GM23338 (cell line): ENCODE measurements at regions not wholly inside any gene's neighbourhood (a gene's known extent, or its start where the extent isn't known, plus 50 kb on each side); places are given as distances from the start of the nearest gene placed in this dataset.

ENCODE experiments used
- ATAC-seq: fragments of 200-7000 bp; cut with Tn5 transposase; 3 replicates; pipeline ENCODE4 v1.9.1; 2020
- DNase-seq: peaks from one replicate; pipeline ENCODE4 v3.0.0-alpha.2; 2015; ENCODE audit warnings: low spot score
- H2AFZ ChIP-seq: fragments of 200-600 bp; sonication (generic); 2 replicates; pipeline ENCODE4 v1.8.0; 2016; ENCODE audit warnings: antibody characterized with exemption, mild to moderate bottlenecking, moderate library complexity
- H3F3A ChIP-seq: fragments of 200-600 bp; sonication (generic); replicated peaks from 2 replicates; pipeline ENCODE4 v1.8.0; 2017; ENCODE audit warnings: antibody characterized with exemption, mixed run types, low read depth
- H3K27ac ChIP-seq: fragments of 200-600 bp; sonication (generic); 2 replicates; pipeline ENCODE4 v1.6.1; 2016; ENCODE audit warnings: low read depth
- H3K27me3 ChIP-seq: fragments of 200-600 bp; sonication (generic); 2 replicates; pipeline ENCODE4 v1.8.0; 2016; ENCODE audit warnings: mild to moderate bottlenecking, mixed run types, moderate library complexity; ENCODE audit not compliant: insufficient read depth
- H3K36me3 ChIP-seq: fragments of 200-600 bp; sonication (generic); 2 replicates; pipeline ENCODE4 v1.8.0; 2016; ENCODE audit warnings: mild to moderate bottlenecking; ENCODE audit not compliant: insufficient read depth
- H3K4me1 ChIP-seq: fragments of 200-600 bp; sonication (generic); 2 replicates; pipeline ENCODE4 v1.8.0; 2016; ENCODE audit warnings: mild to moderate bottlenecking, moderate library complexity; ENCODE audit not compliant: insufficient read depth
- H3K4me2 ChIP-seq: fragments of 200-600 bp; sonication (generic); 2 replicates; pipeline ENCODE4 v1.7.1; 2017; ENCODE audit warnings: mixed run types
- H3K4me3 ChIP-seq: fragments of 200-600 bp; sonication (generic); 2 replicates; pipeline ENCODE4 v1.6.1; 2016; ENCODE audit warnings: mixed run types
- H3K79me2 ChIP-seq: fragments of 200-600 bp; sonication (generic); replicated peaks from 2 replicates; pipeline ENCODE4 v1.8.0; 2017; ENCODE audit warnings: mild to moderate bottlenecking; ENCODE audit not compliant: insufficient read depth
- H3K9me2 ChIP-seq: fragments of 200-600 bp; sonication (generic); 2 replicates; pipeline ENCODE4 v1.8.0; 2017; ENCODE audit not compliant: insufficient read depth
- H4K20me1 ChIP-seq: fragments of 200-600 bp; sonication (generic); replicated peaks from 2 replicates; pipeline ENCODE4 v1.8.0; 2017; ENCODE audit warnings: mild to moderate bottlenecking; ENCODE audit not compliant: insufficient read depth
- H3K27ac Mint-ChIP-seq: 2 replicates; pipeline ENCODE4 v1.8.0; 2020; ENCODE audit warnings: inconsistent platforms, mild to moderate bottlenecking, moderate library complexity, mixed read lengths
- H3K27me3 Mint-ChIP-seq: 3 replicates; pipeline ENCODE4 v1.8.0; 2022; ENCODE audit warnings: low read depth, mild to moderate bottlenecking, moderate library complexity, mixed read lengths, inconsistent platforms; ENCODE audit not compliant: insufficient read depth, poor library complexity
- H3K36me3 Mint-ChIP-seq: 3 replicates; pipeline ENCODE4 v1.8.0; 2021; ENCODE audit warnings: low read depth, mild to moderate bottlenecking, inconsistent platforms, moderate library complexity, mixed read lengths
- H3K4me1 Mint-ChIP-seq: 3 replicates; pipeline ENCODE4 v1.8.0; 2020; ENCODE audit warnings: mild to moderate bottlenecking, inconsistent platforms, mixed read lengths
- H3K4me3 Mint-ChIP-seq: 3 replicates; pipeline ENCODE4 v1.8.0; 2021; ENCODE audit warnings: moderate library complexity, mild to moderate bottlenecking, inconsistent platforms, mixed read lengths
- H3K9me3 Mint-ChIP-seq: 3 replicates; pipeline ENCODE4 v1.8.0; 2020; ENCODE audit warnings: moderate library complexity, mild to moderate bottlenecking, inconsistent platforms, mixed read lengths
- CREB1 ChIP-seq: fragments of 250-450 bp; sonication (Bioruptor Pico); IDR thresholded peaks from 2 replicates; pipeline ENCODE4 v1.5.0; 2020; ENCODE audit warnings: low read depth, mild to moderate bottlenecking, moderate library complexity
- NANOG ChIP-seq: IDR thresholded peaks from 2 replicates; pipeline ENCODE4 v1.6.1; 2016; ENCODE audit warnings: antibody characterized with exemption, borderline replicate concordance
- STAT1 ChIP-seq: IDR thresholded peaks from one replicate; pipeline ENCODE4 v1.6.1; 2016; ENCODE audit warnings: antibody characterized with exemption; ENCODE audit not compliant: unreplicated experiment
- ZNF114 ChIP-seq: fragments of 250-450 bp; sonication (Bioruptor Pico); IDR thresholded peaks from 2 replicates; pipeline ENCODE4 v1.5.0; 2020; ENCODE audit warnings: mild to moderate bottlenecking, moderate library complexity
- ZNF331 ChIP-seq: fragments of 250-450 bp; sonication (Bioruptor Pico); IDR thresholded peaks from 2 replicates; pipeline ENCODE4 v1.5.0; 2020; ENCODE audit warnings: low read depth, mild to moderate bottlenecking, moderate library complexity
- TF ChIP-seq, protein P1 (sequence below): IDR thresholded peaks from 2 replicates; pipeline ENCODE4 v1.6.1; 2016; ENCODE audit warnings: antibody characterized with exemption
- TF ChIP-seq, protein P2 (sequence below): fragments of 250-450 bp; sonication (Bioruptor Pico); IDR thresholded peaks from 2 replicates; pipeline ENCODE4 v1.5.0; 2020; ENCODE audit warnings: mild to moderate bottlenecking, moderate library complexity

DNA sequence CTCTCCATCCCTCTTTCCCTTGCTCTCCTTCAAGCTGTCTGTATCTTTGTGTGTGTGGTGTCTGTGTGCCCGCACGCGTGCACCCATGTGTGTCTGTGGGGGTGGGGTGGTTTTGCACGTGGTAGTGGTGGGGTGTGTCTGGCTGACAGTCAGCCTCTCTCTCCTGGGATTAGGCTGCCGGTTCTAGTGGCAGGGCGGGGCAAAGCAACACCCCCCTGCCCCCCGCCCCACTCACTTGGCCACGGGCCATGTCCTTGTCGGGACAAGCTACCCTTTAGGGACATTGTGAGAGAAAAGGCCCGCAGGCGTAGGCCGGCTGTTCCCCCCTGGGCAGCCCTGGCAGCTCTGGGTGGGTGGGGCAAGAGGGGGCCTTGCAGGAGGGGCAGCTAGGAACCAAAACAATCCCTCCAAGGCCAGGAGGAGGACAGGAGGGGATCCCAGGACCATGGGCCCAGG, 182.6 kb downstream of the ALG10 start:
- H3K27me3 Mint-ChIP-seq, result peaks cover 17% of the 10 kb centered on the region
- Histone ChIP-seq H3K36me3 (no peaks in the 10 kb centered on the region), H3K27ac (no peak overlapping the region), H4K20me1 (no peaks in the 10 kb centered on the region), H3K4me3 (no peak overlapping the region), H2AFZ (no peak overlapping the region), H3K4me1 (no peaks in the 10 kb centered on the region), H3K27me3 (no peaks in the 10 kb centered on the region), H3K4me2 (no peak overlapping the region), H3F3A (no peaks in the 10 kb centered on the region), H3K79me2 (no peaks in the 10 kb centered on the region), H3K9me2 (no peaks in the 10 kb centered on the region)
- TF ChIP-seq ZNF331 (CRISPR knock-in tag) (no peak), CREB1 (CRISPR knock-in tag) (no peak), ZNF114 (CRISPR knock-in tag) (no peak), STAT1 (no peak)
- TF ChIP-seq, protein P1, sequence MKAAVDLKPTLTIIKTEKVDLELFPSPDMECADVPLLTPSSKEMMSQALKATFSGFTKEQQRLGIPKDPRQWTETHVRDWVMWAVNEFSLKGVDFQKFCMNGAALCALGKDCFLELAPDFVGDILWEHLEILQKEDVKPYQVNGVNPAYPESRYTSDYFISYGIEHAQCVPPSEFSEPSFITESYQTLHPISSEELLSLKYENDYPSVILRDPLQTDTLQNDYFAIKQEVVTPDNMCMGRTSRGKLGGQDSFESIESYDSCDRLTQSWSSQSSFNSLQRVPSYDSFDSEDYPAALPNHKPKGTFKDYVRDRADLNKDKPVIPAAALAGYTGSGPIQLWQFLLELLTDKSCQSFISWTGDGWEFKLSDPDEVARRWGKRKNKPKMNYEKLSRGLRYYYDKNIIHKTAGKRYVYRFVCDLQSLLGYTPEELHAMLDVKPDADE, result no peak
- H3K27ac Mint-ChIP-seq, result no peak overlapping the region
- H3K36me3 Mint-ChIP-seq, result peaks cover 50% of the 10 kb centered on the region
- no peaks in the 10 kb centered on the region for H3K4me1 Mint-ChIP-seq
- H3K9me3 Mint-ChIP-seq, result peaks cover 86% of the 10 kb centered on the region
- no peak for DNase-seq
- no peak overlapping the region for H3K4me3 Mint-ChIP-seq
- no peak for ATAC-seq

DNA sequence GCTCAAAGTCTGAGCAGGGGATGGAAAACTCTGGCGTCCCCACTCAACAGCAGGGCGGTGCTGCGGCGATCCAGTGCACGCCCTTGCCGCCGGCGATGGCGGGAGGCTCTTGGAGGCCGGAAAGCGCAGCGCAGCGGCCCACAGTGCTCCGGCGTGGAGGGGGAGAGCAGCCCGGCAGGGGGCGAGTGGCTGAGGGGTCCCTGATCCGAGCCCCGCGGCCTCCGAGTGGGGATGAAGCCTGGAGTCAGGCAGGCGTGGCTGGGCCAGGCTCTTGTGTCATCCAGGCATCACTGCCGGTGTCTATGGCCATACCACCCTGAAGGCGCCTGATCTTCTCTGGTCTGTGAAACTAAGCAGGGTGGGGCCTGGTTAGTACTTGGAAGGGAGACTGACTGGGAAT, 183.1 kb downstream of the ALG10 start:
- Histone ChIP-seq H3K27me3 (no peaks in the 10 kb centered on the region), H3F3A (no peaks in the 10 kb centered on the region), H2AFZ (no peak overlapping the region), H3K27ac (no peak overlapping the region), H3K9me2 (no peaks in the 10 kb centered on the region), H3K4me1 (no peaks in the 10 kb centered on the region), H3K36me3 (no peaks in the 10 kb centered on the region), H3K4me2 (no peak overlapping the region), H3K4me3 (no peak overlapping the region), H4K20me1 (no peaks in the 10 kb centered on the region), H3K79me2 (no peaks in the 10 kb centered on the region)
- no peak for TF ChIP-seq NANOG
- TF ChIP-seq, protein P2, sequence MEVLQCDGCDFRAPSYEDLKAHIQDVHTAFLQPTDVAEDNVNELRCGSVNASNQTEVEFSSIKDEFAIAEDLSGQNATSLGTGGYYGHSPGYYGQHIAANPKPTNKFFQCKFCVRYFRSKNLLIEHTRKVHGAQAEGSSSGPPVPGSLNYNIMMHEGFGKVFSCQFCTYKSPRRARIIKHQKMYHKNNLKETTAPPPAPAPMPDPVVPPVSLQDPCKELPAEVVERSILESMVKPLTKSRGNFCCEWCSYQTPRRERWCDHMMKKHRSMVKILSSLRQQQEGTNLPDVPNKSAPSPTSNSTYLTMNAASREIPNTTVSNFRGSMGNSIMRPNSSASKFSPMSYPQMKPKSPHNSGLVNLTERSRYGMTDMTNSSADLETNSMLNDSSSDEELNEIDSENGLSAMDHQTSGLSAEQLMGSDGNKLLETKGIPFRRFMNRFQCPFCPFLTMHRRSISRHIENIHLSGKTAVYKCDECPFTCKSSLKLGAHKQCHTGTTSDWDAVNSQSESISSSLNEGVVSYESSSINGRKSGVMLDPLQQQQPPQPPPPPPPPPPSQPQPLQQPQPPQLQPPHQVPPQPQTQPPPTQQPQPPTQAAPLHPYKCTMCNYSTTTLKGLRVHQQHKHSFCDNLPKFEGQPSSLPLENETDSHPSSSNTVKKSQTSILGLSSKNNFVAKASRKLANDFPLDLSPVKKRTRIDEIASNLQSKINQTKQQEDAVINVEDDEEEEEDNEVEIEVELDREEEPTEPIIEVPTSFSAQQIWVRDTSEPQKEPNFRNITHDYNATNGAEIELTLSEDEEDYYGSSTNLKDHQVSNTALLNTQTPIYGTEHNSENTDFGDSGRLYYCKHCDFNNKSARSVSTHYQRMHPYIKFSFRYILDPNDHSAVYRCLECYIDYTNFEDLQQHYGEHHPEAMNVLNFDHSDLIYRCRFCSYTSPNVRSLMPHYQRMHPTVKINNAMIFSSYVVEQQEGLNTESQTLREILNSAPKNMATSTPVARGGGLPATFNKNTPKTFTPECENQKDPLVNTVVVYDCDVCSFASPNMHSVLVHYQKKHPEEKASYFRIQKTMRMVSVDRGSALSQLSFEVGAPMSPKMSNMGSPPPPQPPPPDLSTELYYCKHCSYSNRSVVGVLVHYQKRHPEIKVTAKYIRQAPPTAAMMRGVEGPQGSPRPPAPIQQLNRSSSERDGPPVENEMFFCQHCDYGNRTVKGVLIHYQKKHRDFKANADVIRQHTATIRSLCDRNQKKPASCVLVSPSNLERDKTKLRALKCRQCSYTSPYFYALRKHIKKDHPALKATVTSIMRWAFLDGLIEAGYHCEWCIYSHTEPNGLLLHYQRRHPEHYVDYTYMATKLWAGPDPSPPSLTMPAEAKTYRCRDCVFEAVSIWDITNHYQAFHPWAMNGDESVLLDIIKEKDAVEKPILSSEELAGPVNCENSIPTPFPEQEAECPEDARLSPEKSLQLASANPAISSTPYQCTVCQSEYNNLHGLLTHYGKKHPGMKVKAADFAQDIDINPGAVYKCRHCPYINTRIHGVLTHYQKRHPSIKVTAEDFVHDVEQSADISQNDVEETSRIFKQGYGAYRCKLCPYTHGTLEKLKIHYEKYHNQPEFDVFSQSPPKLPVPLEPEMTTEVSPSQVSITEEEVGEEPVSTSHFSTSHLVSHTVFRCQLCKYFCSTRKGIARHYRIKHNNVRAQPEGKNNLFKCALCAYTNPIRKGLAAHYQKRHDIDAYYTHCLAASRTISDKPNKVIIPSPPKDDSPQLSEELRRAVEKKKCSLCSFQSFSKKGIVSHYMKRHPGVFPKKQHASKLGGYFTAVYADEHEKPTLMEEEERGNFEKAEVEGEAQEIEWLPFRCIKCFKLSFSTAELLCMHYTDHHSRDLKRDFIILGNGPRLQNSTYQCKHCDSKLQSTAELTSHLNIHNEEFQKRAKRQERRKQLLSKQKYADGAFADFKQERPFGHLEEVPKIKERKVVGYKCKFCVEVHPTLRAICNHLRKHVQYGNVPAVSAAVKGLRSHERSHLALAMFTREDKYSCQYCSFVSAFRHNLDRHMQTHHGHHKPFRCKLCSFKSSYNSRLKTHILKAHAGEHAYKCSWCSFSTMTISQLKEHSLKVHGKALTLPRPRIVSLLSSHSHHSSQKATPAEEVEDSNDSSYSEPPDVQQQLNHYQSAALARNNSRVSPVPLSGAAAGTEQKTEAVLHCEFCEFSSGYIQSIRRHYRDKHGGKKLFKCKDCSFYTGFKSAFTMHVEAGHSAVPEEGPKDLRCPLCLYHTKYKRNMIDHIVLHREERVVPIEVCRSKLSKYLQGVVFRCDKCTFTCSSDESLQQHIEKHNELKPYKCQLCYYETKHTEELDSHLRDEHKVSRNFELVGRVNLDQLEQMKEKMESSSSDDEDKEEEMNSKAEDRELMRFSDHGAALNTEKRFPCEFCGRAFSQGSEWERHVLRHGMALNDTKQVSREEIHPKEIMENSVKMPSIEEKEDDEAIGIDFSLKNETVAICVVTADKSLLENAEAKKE (CRISPR knock-in tag), result no peak
- Mint-ChIP-seq H3K4me3 (no peak overlapping the region), H3K9me3 (peaks cover 89% of the 10 kb centered on the region), H3K4me1 (no peaks in the 10 kb centered on the region), H3K36me3 (peaks cover 53% of the 10 kb centered on the region), H3K27me3 (peaks cover 17% of the 10 kb centered on the region), H3K27ac (no peak overlapping the region)
- DNase-seq (no peak), ATAC-seq (no peak)
